ENCODE measurements at regions not wholly inside any gene's neighbourhood (a gene's known extent, or its start where the extent isn't known, plus 50 kb on each side); places are given as distances from the start of the nearest gene placed in this dataset.

- H3K27me3 Mint-ChIP-seq (ENCODE audit: unreplicated experiment), result peaks cover 21% of the 10 kb centered on the region
- H3K9me3 Mint-ChIP-seq (ENCODE audit: unreplicated experiment), result peaks cover 3% of the 10 kb centered on the region
- TF ChIP-seq CTCF (IDR thresholded peaks at IDR 0.05), result no peak
- no peak for DNase-seq (ENCODE audit: extremely low spot score, unreplicated experiment)
- no peaks in the 10 kb centered on the region for H3K4me1 Mint-ChIP-seq (ENCODE audit: unreplicated experiment)
- H3K4me3 Mint-ChIP-seq (ENCODE audit: unreplicated experiment), result no peak overlapping the region
- H3K36me3 Mint-ChIP-seq (ENCODE audit: unreplicated experiment), result peaks cover 5% of the 10 kb centered on the region
- no peak overlapping the region for H3K27ac Mint-ChIP-seq (ENCODE audit: unreplicated experiment)
These were observed 85.6 kb downstream of the SNAPC1 start for GRCh38 chr14:61847861-61848260.

- H3K36me3 Mint-ChIP-seq (ENCODE audit: unreplicated experiment), result peaks cover 4% of the 10 kb centered on the region
- H3K27ac Mint-ChIP-seq (ENCODE audit: unreplicated experiment), result no peak overlapping the region
- no peaks in the 10 kb centered on the region for H3K4me1 Mint-ChIP-seq (ENCODE audit: unreplicated experiment)
- no peak overlapping the region for H3K4me3 Mint-ChIP-seq (ENCODE audit: unreplicated experiment)
- no peak for DNase-seq (ENCODE audit: extremely low spot score, unreplicated experiment)
- peaks cover 40% of the 10 kb centered on the region for H3K27me3 Mint-ChIP-seq (ENCODE audit: unreplicated experiment)
- H3K9me3 Mint-ChIP-seq (ENCODE audit: unreplicated experiment), result peaks cover 3% of the 10 kb centered on the region
- TF ChIP-seq CTCF (IDR thresholded peaks at IDR 0.05), result no peak
These were observed 92.7 kb downstream of the SNAPC1 start for GRCh38 chr14:61854898-61855297.

GRCh38 chr14:61860294-61860918, 98.2 kb downstream of the SNAPC1 start:
- Mint-ChIP-seq H3K36me3 (ENCODE audit: unreplicated experiment) (no peaks in the 10 kb centered on the region), H3K4me3 (ENCODE audit: unreplicated experiment) (no peak overlapping the region), H3K4me1 (ENCODE audit: unreplicated experiment) (peaks cover 3% of the 10 kb centered on the region), H3K27me3 (ENCODE audit: unreplicated experiment) (peaks cover 26% of the 10 kb centered on the region), H3K9me3 (ENCODE audit: unreplicated experiment) (no peaks in the 10 kb centered on the region), H3K27ac (ENCODE audit: unreplicated experiment) (no peak overlapping the region)
- DNase-seq (ENCODE audit: extremely low spot score, unreplicated experiment), result no peak
- TF ChIP-seq CTCF (IDR thresholded peaks at IDR 0.05), result peak; percentile 67

GRCh38 chr14:61861320-61861865, 99.2 kb downstream of the SNAPC1 start:
- Mint-ChIP-seq H3K4me1 (ENCODE audit: unreplicated experiment) (peaks cover 3% of the 10 kb centered on the region), H3K9me3 (ENCODE audit: unreplicated experiment) (no peaks in the 10 kb centered on the region), H3K36me3 (ENCODE audit: unreplicated experiment) (no peaks in the 10 kb centered on the region), H3K27ac (ENCODE audit: unreplicated experiment) (no peak overlapping the region), H3K27me3 (ENCODE audit: unreplicated experiment) (peaks cover 24% of the 10 kb centered on the region), H3K4me3 (ENCODE audit: unreplicated experiment) (no peak overlapping the region)
- no peak for DNase-seq (ENCODE audit: extremely low spot score, unreplicated experiment)
- no peak for TF ChIP-seq CTCF (IDR thresholded peaks at IDR 0.05)

- Mint-ChIP-seq H3K27ac (ENCODE audit: unreplicated experiment) (no peak overlapping the region), H3K9me3 (ENCODE audit: unreplicated experiment) (peaks cover 2% of the 10 kb centered on the region), H3K4me1 (ENCODE audit: unreplicated experiment) (peaks cover 3% of the 10 kb centered on the region), H3K36me3 (ENCODE audit: unreplicated experiment) (peaks cover 2% of the 10 kb centered on the region), H3K27me3 (ENCODE audit: unreplicated experiment) (peaks cover 17% of the 10 kb centered on the region), H3K4me3 (ENCODE audit: unreplicated experiment) (no peak overlapping the region)
- no peak for TF ChIP-seq CTCF (IDR thresholded peaks at IDR 0.05)
- no peak for DNase-seq (ENCODE audit: extremely low spot score, unreplicated experiment)
These were observed 102.2 kb downstream of the SNAPC1 start for GRCh38 chr14:61864329-61864898.
